Mesodermal cell (in vitro differentiated cells): ENCODE measurements at regions not wholly inside any gene's neighbourhood (a gene's known extent, or its start where the extent isn't known, plus 50 kb on each side); places are given as distances from the start of the nearest gene placed in this dataset.
"Not testable (repeated sequence)": the region's sequence is repeated elsewhere in the genome, so short reads cannot be mapped to it uniquely, and the experiment has no call there.

Experiments used
- H3K27ac ChIP-seq: 2 replicates; pipeline ENCODE4 v1.7.0; 2013; ENCODE audit warnings: mild to moderate bottlenecking, low read depth, low read length, moderate library complexity; ENCODE audit not compliant: severe bottlenecking
- H3K36me3 ChIP-seq: 2 replicates; pipeline ENCODE4 v1.7.1; 2013; ENCODE audit warnings: mild to moderate bottlenecking, low read length, moderate library complexity; ENCODE audit not compliant: control insufficient read depth, insufficient read depth
- H3K4me1 ChIP-seq: one replicate; pipeline ENCODE4 v1.7.1; 2013; ENCODE audit warnings: mild to moderate bottlenecking, low read length; ENCODE audit not compliant: insufficient read depth, control insufficient read depth, poor library complexity, severe bottlenecking
- H3K4me3 ChIP-seq: 2 replicates; pipeline ENCODE4 v1.7.0; 2013; ENCODE audit warnings: low read length, control low read depth, mild to moderate bottlenecking; ENCODE audit not compliant: insufficient read depth, poor library complexity, severe bottlenecking; ENCODE audit errors: extremely low read depth
- H3K9me3 ChIP-seq: 2 replicates; pipeline ENCODE4 v1.7.1; 2013; ENCODE audit warnings: mild to moderate bottlenecking, low read length, moderate library complexity; ENCODE audit not compliant: control insufficient read depth
- WGBS, 2 experiments: methylation state at CpG; one replicate each; pipeline ENCODE4 v1.1.5; 2013; ENCODE audit warnings: missing lambda C conversion rate in 2 of 2; ENCODE audit not compliant: insufficient coverage in 2 of 2; 5-methylcytosine and 5-hydroxymethylcytosine counted together

DNA sequence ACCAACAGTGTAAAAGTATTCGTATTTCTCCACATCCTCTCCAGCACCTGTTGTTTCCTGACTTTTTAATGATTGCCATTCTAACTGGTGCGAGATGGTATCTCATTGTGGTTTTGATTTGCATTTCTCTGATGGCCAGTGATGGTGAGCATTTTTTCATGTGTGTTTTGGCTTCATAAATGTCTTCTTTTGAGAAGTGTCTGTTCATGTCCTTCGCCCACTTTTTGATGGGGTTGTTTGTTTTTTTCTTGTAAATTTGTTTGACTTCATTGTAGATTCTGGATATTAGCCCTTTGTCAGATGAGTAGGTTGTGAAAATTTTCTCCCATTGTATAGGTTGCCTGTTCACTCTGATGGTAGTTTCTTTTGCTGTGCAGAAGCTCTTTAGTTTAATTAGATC, 86.9 kb downstream of the CCDC74A start:
- not testable (repeated sequence) for H3K9me3 ChIP-seq, H3K27ac ChIP-seq, H3K36me3 ChIP-seq, H3K4me1 ChIP-seq, H3K4me3 ChIP-seq
- WGBS, 2 experiments, result no CpG with 5 or more reads among the region's 3 CpGs

DNA sequence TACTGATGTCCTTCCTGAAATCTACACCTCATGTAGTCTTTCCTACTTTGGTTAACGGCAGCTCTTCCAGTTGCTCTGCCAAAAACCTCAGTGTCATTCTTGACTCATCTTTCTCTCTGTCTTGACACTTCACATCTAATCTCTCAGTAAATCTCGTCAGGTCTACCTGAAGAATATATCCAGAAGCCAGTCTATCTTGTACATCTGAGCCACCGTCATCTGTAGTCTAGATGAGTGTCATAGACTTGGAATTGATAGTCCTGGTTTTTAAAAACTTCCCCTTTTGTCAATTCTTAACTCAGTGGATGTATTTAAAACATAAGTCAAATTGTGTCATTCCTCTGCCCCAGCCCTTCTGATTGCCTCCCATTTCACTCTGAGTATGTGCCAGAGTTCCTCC, 90.6 kb downstream of the CCDC74A start:
- not testable (repeated sequence) for H3K4me3 ChIP-seq, H3K4me1 ChIP-seq, H3K36me3 ChIP-seq, H3K9me3 ChIP-seq, H3K27ac ChIP-seq
- WGBS, 2 experiments, result 71 to 87% methylated on average over 1 to 2 of the region's 3 CpGs

GRCh38 chr2:131622874-131623273, 95.2 kb downstream of the CCDC74A start:
- WGBS, 2 experiments, result no CpG with 5 or more reads among the region's 2 CpGs
- H3K9me3 ChIP-seq, H3K36me3 ChIP-seq, H3K27ac ChIP-seq, H3K4me1 ChIP-seq, H3K4me3 ChIP-seq: not testable (repeated sequence)

GRCh38 chr2:131626011-131626410, 98.3 kb downstream of the CCDC74A start:
- WGBS, 2 experiments, result 88 to 100% methylated on average over 9 to 10 of the region's 10 CpGs

GRCh38 chr2:131626565-131626964, 98.9 kb downstream of the CCDC74A start:
- H3K27ac ChIP-seq, H3K4me3 ChIP-seq, H3K9me3 ChIP-seq, H3K36me3 ChIP-seq, H3K4me1 ChIP-seq: not testable (repeated sequence)
- 90% methylated on average over 16 to 19 of the region's 19 CpGs for WGBS, 2 experiments

More at GRCh38 chr2:131626011-131626410, 98.3 kb downstream of the CCDC74A start:
- H3K36me3 ChIP-seq, H3K9me3 ChIP-seq, H3K4me3 ChIP-seq, H3K4me1 ChIP-seq, H3K27ac ChIP-seq: not testable (repeated sequence)

- H3K36me3 ChIP-seq, H3K4me3 ChIP-seq, H3K4me1 ChIP-seq, H3K9me3 ChIP-seq, H3K27ac ChIP-seq: not testable (repeated sequence)
- 80% methylated on average over 1 of the region's 2 CpGs; no CpG with 5 or more reads in 1 of the 2 experiments for WGBS, 2 experiments
Observed at GRCh38 chr2:131627777-131628176, 100.1 kb downstream of the CCDC74A start.

GRCh38 chr2:131631648-131632047, 104.0 kb downstream of the CCDC74A start:
- not testable (repeated sequence) for H3K9me3 ChIP-seq, H3K36me3 ChIP-seq, H3K4me3 ChIP-seq, H3K27ac ChIP-seq, H3K4me1 ChIP-seq
- no CpG with 5 or more reads among the region's 2 CpGs for WGBS, 2 experiments

DNA sequence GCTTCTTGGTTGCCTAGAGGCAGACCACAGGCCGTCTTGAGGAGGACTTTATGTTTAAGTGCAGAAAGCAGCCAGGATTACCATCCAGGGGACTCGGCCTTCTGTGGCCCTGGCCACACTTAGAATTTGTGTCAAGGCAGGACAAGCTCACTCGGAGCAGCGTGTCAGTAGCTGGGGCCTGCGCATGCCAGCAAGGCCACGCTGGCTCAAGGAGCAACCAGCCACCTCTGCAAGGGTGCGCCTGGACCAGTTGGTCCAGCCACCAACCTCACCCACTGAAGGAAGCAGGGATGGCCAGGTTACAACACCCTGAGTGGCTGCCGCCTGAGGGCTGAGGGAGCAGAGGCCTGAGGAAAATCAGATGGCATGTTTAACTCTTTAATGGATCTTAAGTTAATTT, 105.7 kb downstream of the CCDC74A start:
- H3K4me1 ChIP-seq, H3K9me3 ChIP-seq, H3K27ac ChIP-seq, H3K4me3 ChIP-seq, H3K36me3 ChIP-seq: not testable (repeated sequence)
- 89 to 94% methylated on average over 4 to 5 of the region's 8 CpGs for WGBS, 2 experiments

DNA sequence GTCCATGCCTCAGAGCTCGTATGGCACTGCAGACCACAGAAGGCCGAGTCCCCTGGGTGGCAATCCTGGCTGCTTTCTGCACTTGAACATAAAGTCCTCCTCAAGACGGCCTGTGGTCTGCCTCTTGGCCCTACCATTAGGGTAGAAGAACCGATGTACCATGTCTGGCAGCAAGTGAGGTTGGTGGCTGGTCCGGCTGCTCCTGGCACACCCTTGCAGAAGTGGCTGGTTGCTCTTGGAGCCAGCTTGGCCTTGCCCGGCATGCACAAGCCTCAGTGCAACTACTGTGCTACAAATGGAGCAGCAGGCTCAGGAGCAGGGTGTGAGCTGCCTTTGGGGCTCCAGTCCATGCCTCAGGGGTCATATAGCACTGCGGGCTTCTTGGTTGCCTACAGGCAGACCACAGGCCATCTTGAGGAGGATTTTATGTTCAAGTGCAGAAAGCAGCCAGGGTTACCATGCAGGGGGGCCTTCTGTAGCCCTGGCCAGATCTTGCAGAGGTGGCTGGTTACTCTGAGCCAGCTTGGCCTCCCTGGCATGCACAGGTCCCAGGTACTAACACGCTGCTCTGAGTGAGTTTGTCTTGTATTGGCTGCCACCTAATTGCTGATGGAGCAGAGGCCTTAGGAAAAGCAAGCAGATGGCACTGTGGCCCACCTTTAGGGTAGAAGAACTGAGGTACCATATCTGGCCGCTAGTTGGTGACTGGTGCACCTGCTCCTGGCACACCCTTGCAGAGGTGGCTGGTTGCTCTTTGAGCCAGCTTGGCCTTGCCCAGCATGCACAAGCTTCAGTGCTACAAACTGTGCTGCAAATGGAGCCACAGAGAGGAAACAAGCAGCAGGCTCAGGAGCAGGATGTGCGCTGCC, 106.4 kb downstream of the CCDC74A start:
- not testable (repeated sequence) for H3K36me3 ChIP-seq, H3K9me3 ChIP-seq, H3K4me3 ChIP-seq, H3K4me1 ChIP-seq, H3K27ac ChIP-seq
- 88 to 92% methylated on average over 7 to 9 of the region's 10 CpGs for WGBS, 2 experiments

- Histone ChIP-seq H3K4me3 (no peak overlapping the region), H3K36me3 (no peaks in the 10 kb centered on the region), H3K27ac (no peak overlapping the region), H3K4me1 (no peaks in the 10 kb centered on the region), H3K9me3 (no peaks in the 10 kb centered on the region)
- 83 to 90% methylated on average over 9 of the region's 9 CpGs for WGBS, 2 experiments
Observed at GRCh38 chr2:131635611-131636010, 107.9 kb downstream of the CCDC74A start.

DNA sequence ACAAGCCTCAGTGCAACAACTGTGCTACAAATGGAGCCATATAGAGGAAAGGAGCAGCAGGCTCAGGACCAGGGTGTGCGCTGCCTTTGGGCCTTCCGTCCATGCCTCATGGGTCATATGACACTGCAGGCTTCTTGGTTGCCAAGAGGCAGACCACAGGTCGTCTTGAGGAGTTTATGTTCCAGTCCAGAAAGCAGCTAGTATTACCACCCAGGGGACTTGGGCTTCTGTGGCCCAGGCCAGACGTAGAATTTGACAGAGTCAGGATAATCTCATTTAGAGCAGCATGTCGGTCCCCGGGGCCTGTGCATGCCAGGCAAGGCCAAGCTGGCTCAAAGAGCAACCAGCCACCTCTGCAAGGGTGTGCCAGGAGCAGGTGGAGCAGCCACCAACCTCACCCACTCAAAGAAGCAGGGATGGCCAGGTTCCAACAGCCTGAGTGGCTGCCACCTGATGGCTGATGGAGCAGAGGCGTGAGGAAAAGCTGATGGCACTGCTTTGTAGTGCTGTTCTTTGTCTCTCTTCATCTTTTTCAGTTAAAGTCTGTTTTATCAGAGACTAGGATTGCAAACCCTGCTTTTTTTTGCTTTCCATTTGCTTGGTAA, 109.1 kb downstream of the CCDC74A start:
- H3K4me1 ChIP-seq, H3K9me3 ChIP-seq, H3K36me3 ChIP-seq, H3K4me3 ChIP-seq, H3K27ac ChIP-seq: not testable (repeated sequence)
- 85 to 86% methylated on average over 6 of the region's 7 CpGs for WGBS, 2 experiments
